NCI-H1694 (cell line): ENCODE measurements at regions not wholly inside any gene's neighbourhood (a gene's known extent, or its start where the extent isn't known, plus 50 kb on each side); places are given as distances from the start of the nearest gene placed in this dataset.

Source experiments
- DNase-seq: peaks from one replicate; lab custom pipeline; 2025; lab: John Stamatoyannopoulos, UW

GRCh38 chr2:104702031-104702850 lies 151.7 kb upstream of the POU3F3 start:
- no peak for DNase-seq

- no peak for DNase-seq
Observed at GRCh38 chr2:104703669-104704068, 150.2 kb upstream of the POU3F3 start.

GRCh38 chr2:104704496-104705245 lies 149.2 kb upstream of the POU3F3 start:
- no peak for DNase-seq

GRCh38 chr2:104707056-104707455 lies 146.9 kb upstream of the POU3F3 start:
- DNase-seq = no peak

- DNase-seq = no peak
Observed at GRCh38 chr2:104708967-104709366, 144.9 kb upstream of the POU3F3 start.

GRCh38 chr2:104716061-104716460 lies 137.9 kb upstream of the POU3F3 start:
- DNase-seq = no peak

- no peak for DNase-seq
Observed at GRCh38 chr2:104733226-104733943, 120.5 kb upstream of the POU3F3 start.

- DNase-seq = no peak
Observed at GRCh38 chr2:104734937-104735586, 118.9 kb upstream of the POU3F3 start.

- no peak for DNase-seq
Observed at GRCh38 chr2:104736026-104736425, 117.9 kb upstream of the POU3F3 start.

- DNase-seq = no peak
Observed at GRCh38 chr2:104741860-104742259, 112.1 kb upstream of the POU3F3 start.

GRCh38 chr2:104744537-104744936 lies 109.4 kb upstream of the POU3F3 start:
- no peak for DNase-seq

GRCh38 chr2:104745846-104746245 lies 108.1 kb upstream of the POU3F3 start:
- DNase-seq = no peak

GRCh38 chr2:104746299-104746698 lies 107.6 kb upstream of the POU3F3 start:
- no peak for DNase-seq

GRCh38 chr2:104746858-104747257 lies 107.1 kb upstream of the POU3F3 start:
- DNase-seq = no peak

- DNase-seq = no peak
Observed at GRCh38 chr2:104749856-104750460, 104.0 kb upstream of the POU3F3 start.

- DNase-seq = no peak
Observed at GRCh38 chr2:104752504-104752903, 101.4 kb upstream of the POU3F3 start.

- no peak for DNase-seq
Observed at GRCh38 chr2:104755026-104755878, 98.7 kb upstream of the POU3F3 start.

GRCh38 chr2:104756118-104756517 lies 97.8 kb upstream of the POU3F3 start:
- no peak for DNase-seq

- no peak for DNase-seq
Observed at GRCh38 chr2:104757056-104757455, 96.9 kb upstream of the POU3F3 start.

GRCh38 chr2:104758199-104758620 lies 95.7 kb upstream of the POU3F3 start:
- no peak for DNase-seq

- no peak for DNase-seq
Observed at GRCh38 chr2:104762031-104762430, 91.9 kb upstream of the POU3F3 start.
